Lower lobe of right lung (tissue), 2 donors: ENCODE measurements at regions not wholly inside any gene's neighbourhood (a gene's known extent, or its start where the extent isn't known, plus 50 kb on each side); places are given as distances from the start of the nearest gene placed in this dataset.
A peak's percentile ranks its signal among the peaks of the same experiment; 100 is the strongest.
"Not testable (repeated sequence)": the region's sequence is repeated elsewhere in the genome, so short reads cannot be mapped to it uniquely, and the experiment has no call there.

ENCODE experiments used
- ATAC-seq, 2 donors: fragments of 200-7000 bp; cut with Tn5 transposase; one replicate each; pipeline ENCODE4 v1.9.1; 2020 to 2022; ENCODE audit warnings: mild to moderate bottlenecking in 2 of 2, moderate library complexity in 2 of 2
- DNase-seq: peaks from one replicate; pipeline ENCODE4 v3.0.0-alpha.2; 2020
- H3K27ac ChIP-seq: fragments of 200-600 bp; one replicate; pipeline ENCODE4 v1.8.0; 2022
- H3K27me3 ChIP-seq: fragments of 200-600 bp; one replicate; pipeline ENCODE4 v1.8.0; 2022; ENCODE audit warnings: low read depth
- H3K36me3 ChIP-seq: fragments of 200-600 bp; one replicate; pipeline ENCODE4 v1.8.0; 2022; ENCODE audit warnings: mild to moderate bottlenecking
- H3K4me1 ChIP-seq: fragments of 200-600 bp; one replicate; pipeline ENCODE4 v1.8.0; 2022
- H3K4me3 ChIP-seq: fragments of 200-600 bp; one replicate; pipeline ENCODE4 v1.8.0; 2022; ENCODE audit warnings: mild to moderate bottlenecking
- H3K9me3 ChIP-seq: fragments of 200-600 bp; one replicate; pipeline ENCODE4 v1.8.0; 2022
- CTCF ChIP-seq: fragments of 200-600 bp; IDR thresholded peaks from one replicate; pipeline ENCODE4 v1.8.0; 2022; ENCODE audit warnings: antibody characterized with exemption, mild to moderate bottlenecking
- intact Hi-C: fragments of 100-400 bp; cut with DNase I; formaldehyde crosslinking; loops from one replicate; pipeline ENCODE4 v1.11.0; 2022
- donor health status: DM: no; HTN: yes; CAD: no; lungs with severe emphysema.

- no peaks in the 10 kb centered on the region for H3K27me3 ChIP-seq
- no peak for TF ChIP-seq CTCF
These were observed 107.5 kb upstream of the DPT start for GRCh38 chr1:168836469-168836868.

GRCh38 chr1:168837230-168837629 lies 108.2 kb upstream of the DPT start:
- H3K9me3 ChIP-seq, H3K27me3 ChIP-seq, H3K36me3 ChIP-seq, H3K4me1 ChIP-seq, H3K4me3 ChIP-seq, ATAC-seq, H3K27ac ChIP-seq: not testable (repeated sequence)
- DNase-seq = peak; percentile 43
- intact Hi-C loops = loop anchor here (10.0 kb wide), 1 partner anchor 268 kb away; the partner anchor contains the start of gene ATP1B1

More at GRCh38 chr1:168836469-168836868, 107.5 kb upstream of the DPT start:
- DNase-seq (no peak), ATAC-seq (no peak)
- no peaks in the 10 kb centered on the region for H3K9me3 ChIP-seq
- no peaks in the 10 kb centered on the region for H3K36me3 ChIP-seq
- no peaks in the 10 kb centered on the region for H3K4me1 ChIP-seq
- no peak overlapping the region for H3K27ac ChIP-seq
- H3K4me3 ChIP-seq = no peak overlapping the region
- intact Hi-C loops = loop anchor here (10.0 kb wide), 1 partner anchor 268 kb away; the partner anchor contains the start of gene ATP1B1

- TF ChIP-seq CTCF = no peak
- ATAC-seq (no peak), DNase-seq (no peak)
- no peak overlapping the region for H3K27ac ChIP-seq
- H3K36me3 ChIP-seq = no peaks in the 10 kb centered on the region
- H3K4me3 ChIP-seq = no peak overlapping the region
- H3K4me1 ChIP-seq = peaks cover 9% of the 10 kb centered on the region
- H3K9me3 ChIP-seq = no peaks in the 10 kb centered on the region
- H3K27me3 ChIP-seq = no peaks in the 10 kb centered on the region
- intact Hi-C loops = no loop called here
These were observed 113.3 kb upstream of the DPT start for GRCh38 chr1:168842306-168842705.

- Histone ChIP-seq H3K36me3 (no peaks in the 10 kb centered on the region), H3K9me3 (no peaks in the 10 kb centered on the region), H3K4me3 (no peak overlapping the region), H3K27ac (no peak overlapping the region), H3K4me1 (peaks cover 9% of the 10 kb centered on the region), H3K27me3 (no peaks in the 10 kb centered on the region)
- peak; percentile 50 to 84 for ATAC-seq
- DNase-seq = no peak
- TF ChIP-seq CTCF = no peak
- intact Hi-C loops = no loop called here
These were observed 113.9 kb upstream of the DPT start for GRCh38 chr1:168842916-168843315.

- DNase-seq (no peak), ATAC-seq (no peak)
- Histone ChIP-seq H3K27ac (no peak overlapping the region), H3K4me3 (no peak overlapping the region), H3K4me1 (peaks cover 9% of the 10 kb centered on the region), H3K27me3 (no peaks in the 10 kb centered on the region), H3K36me3 (no peaks in the 10 kb centered on the region), H3K9me3 (no peaks in the 10 kb centered on the region)
- intact Hi-C loops = no loop called here
- no peak for TF ChIP-seq CTCF
These were observed 114.4 kb upstream of the DPT start for GRCh38 chr1:168843401-168843800.

- H3K4me3 ChIP-seq = no peak overlapping the region
- no peaks in the 10 kb centered on the region for H3K36me3 ChIP-seq
- intact Hi-C loops = no loop called here
- ATAC-seq (no peak), DNase-seq (no peak)
- TF ChIP-seq CTCF = no peak
- no peaks in the 10 kb centered on the region for H3K9me3 ChIP-seq
- H3K4me1 ChIP-seq = peaks cover 9% of the 10 kb centered on the region
- no peak overlapping the region for H3K27ac ChIP-seq
- H3K27me3 ChIP-seq = no peaks in the 10 kb centered on the region
These were observed 114.9 kb upstream of the DPT start for GRCh38 chr1:168843950-168844349.
